Left cardiac atrium (tissue), 4 donors: ENCODE measurements at regions not wholly inside any gene's neighbourhood (a gene's known extent, or its start where the extent isn't known, plus 50 kb on each side); places are given as distances from the start of the nearest gene placed in this dataset.
"Not testable (repeated sequence)": the region's sequence is repeated elsewhere in the genome, so short reads cannot be mapped to it uniquely, and the experiment has no call there.

Experiments
- ATAC-seq, 2 donors: fragments of 200-7000 bp; cut with Tn5 transposase; one replicate each; pipeline ENCODE4 v1.9.1; 2020; ENCODE audit warnings: mild to moderate bottlenecking in 2 of 2, moderate library complexity in 2 of 2
- DNase-seq: peaks from one replicate; pipeline ENCODE4 v3.0.0-alpha.2; 2020
- intact Hi-C, 2 donors: fragments of 100-400 bp; cut with DNase I; formaldehyde crosslinking; loops; one replicate each; pipeline versions ENCODE4 v1.14.1 to v1.15.1; 2022 to 2023
- donor health status: DM: no; HTN: yes; CAD: no.
- donor health status: DM: no; HTN: yes; CAD: no; lungs with severe emphysema.
- donor health status: DM: yes; HTN: yes; CAD: no.
- donor health status: Dilated cardiomyopathy.

DNA sequence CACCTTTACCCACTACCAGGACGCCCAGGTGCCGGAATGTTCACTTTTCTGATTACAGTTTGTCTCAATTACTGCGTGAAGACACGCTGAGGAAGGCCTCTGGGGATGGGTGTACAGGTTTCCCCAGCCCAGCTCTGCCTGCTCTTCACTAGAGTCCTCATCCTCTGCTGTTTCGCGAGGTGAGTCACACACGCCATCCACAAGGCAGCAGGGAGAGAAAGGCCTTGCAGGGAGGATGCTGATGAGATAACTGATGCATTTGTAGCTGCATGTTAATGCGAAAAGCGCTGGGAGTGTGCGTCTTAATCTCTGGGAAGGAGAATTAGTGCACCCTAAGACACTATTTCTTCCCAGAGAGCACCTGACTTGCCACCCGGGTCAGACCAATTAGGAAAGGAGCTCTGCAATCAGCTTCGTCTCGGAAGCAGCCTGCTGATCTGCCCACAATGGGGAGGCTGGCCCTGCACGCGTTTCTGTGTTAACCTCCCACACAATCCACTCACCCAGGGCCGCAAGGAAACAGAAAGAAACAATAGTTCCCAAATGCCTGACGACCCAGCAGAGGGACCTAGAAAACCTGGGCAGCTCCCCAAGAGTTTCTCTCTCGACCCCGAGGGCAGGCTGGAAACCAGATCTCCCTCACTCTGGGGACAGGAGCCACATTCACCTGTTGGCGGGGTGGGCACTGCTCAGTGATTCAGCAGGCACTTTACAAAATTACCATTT, 578.7 kb downstream of the GLRX3 start:
- intact Hi-C loops = no loop called here
- DNase-seq = no peak
- ATAC-seq = no peak

GRCh38 chr10:130715686-130716670, 579.8 kb downstream of the GLRX3 start:
- DNase-seq = no peak
- no peak for ATAC-seq
- intact Hi-C loops = no loop called here

DNA sequence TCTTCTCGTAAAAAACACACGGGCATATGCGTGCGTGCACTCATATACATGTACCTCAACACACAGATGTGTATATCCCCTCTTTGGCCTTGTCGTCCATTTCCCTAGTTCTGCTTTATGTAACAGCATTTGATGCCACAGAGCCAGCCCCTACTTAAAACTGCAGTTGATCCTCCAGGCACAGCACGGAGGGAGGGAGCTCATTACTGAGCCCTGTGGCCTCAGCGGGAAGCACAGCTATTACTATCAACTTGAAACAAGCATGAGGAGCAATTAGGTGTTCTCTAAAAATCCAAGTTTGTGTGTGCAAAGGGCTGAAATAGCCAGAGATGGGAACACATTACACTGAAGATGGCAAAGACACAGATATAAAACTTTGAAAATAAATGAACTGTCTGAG, 580.9 kb downstream of the GLRX3 start:
- intact Hi-C loops = no loop called here
- DNase-seq = no peak

GRCh38 chr10:130718744-130719447, 582.7 kb downstream of the GLRX3 start:
- intact Hi-C loops, ATAC-seq, DNase-seq: not testable (repeated sequence)

More for the DNA sequence above, 580.9 kb downstream of the GLRX3 start:
- no peak for ATAC-seq

DNA sequence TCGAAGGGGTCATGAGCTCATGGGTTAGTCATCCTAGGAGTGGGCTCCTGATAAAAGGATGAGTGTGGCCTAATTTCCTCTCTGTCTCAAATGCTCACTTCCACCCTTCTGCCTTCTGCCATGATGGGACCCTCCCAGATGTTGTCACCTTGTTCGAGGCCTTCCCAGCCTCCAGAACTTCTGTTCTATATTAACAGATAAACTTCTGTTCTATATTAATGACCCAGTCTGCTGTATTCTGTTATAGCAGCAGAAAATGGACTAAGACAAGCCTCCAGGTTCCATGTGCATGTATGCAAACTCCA, 583.2 kb downstream of the GLRX3 start:
- intact Hi-C loops = no loop called here
- ATAC-seq (no peak), DNase-seq (no peak)

- intact Hi-C loops = no loop called here
- no peak for ATAC-seq
- DNase-seq = no peak
These were observed 584.0 kb downstream of the GLRX3 start for GRCh38 chr10:130720235-130720634.

DNA sequence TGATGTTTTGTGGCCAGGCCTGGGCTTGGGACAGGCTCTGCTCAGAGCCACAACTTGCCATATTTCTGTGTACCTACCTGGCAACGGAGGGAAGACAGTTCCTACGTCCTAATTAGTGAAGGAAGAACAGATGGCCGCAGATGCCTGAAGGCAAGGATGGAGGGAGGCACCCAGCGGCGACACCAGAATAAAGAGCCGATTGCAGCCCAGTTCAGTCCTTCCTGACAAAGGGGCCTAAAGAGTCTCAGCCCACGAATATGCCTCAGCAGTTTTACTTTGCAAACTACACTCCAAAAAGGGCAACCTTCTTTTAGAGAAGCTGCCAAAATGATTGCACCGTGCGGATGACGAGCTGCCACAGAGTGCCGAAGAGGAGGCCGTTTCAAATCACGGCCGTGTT, 585.8 kb downstream of the GLRX3 start:
- DNase-seq (no peak), ATAC-seq (no peak)
- intact Hi-C loops = no loop called here

GRCh38 chr10:130723704-130724103, 587.5 kb downstream of the GLRX3 start:
- no peak for DNase-seq
- intact Hi-C loops = no loop called here
- ATAC-seq = no peak

DNA sequence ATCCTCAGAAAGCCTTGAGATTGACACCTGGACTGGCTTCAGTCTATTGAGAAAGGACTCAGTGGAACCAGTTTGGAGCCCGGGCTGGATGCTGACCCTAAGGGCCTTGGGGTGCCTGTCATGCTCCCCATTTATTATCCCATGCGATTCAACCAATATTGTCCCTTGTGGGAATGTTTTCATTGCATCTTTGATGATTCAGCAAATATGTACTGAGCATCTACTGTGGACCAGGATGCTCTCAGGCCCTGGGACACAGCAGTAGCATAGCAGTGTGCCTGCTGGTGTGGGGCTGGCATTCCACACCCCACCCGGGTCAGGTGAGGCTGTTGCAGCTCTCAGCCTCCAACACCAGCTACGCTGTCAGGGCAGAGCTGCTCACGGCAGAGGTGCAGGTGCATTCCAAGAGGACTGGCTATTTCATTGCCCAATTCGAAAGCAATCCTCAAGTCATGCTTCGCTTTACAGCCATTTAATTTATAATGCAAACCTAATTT, 586.0 kb downstream of the TCERG1L start:
- DNase-seq (no peak), ATAC-seq (no peak)
- intact Hi-C loops = no loop called here

- no peak for DNase-seq
These were observed 584.4 kb downstream of the TCERG1L start for GRCh38 chr10:130726996-130727725.

GRCh38 chr10:130727766-130728490, 583.6 kb downstream of the TCERG1L start:
- DNase-seq (no peak), ATAC-seq (no peak)
- intact Hi-C loops = no loop called here

More at GRCh38 chr10:130726996-130727725, 584.4 kb downstream of the TCERG1L start:
- intact Hi-C loops = no loop called here
- no peak for ATAC-seq

DNA sequence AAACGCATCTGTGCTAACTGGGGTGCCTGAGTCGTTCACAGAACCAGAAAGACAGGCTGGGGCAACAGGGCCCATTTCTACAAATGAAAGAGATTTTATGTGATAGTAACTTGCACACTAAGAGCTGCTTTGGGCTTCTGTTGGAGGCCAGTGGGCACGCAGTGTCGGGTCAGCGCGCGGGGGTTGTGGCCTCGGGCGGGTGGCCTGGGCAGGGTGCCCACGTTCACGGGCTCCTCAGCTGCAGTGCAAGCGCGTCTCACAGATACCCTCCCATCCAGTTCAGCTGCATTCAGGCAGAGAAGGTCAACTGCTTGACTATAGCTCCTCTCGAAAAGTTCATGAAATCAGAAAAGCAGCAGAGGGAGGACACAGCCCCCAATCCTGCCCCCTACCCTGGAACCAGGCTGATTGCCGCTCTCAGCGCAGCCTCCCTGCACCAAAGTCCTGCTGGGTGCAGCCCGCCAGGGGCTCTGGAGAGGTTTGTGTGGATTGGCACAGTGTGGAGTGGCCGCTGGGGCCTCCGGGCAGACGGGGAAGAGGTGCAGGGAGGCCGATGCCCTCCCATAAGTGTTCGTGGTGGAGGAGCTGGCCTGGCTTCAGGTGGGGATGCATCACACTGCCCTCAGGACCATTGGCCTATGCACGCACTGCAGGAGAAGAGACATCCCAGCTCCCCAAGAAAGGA, 582.8 kb downstream of the TCERG1L start:
- intact Hi-C loops = no loop called here
- ATAC-seq (no peak), DNase-seq (no peak)

GRCh38 chr10:130729876-130730275, 581.6 kb downstream of the TCERG1L start:
- intact Hi-C loops = no loop called here
- ATAC-seq (no peak), DNase-seq (no peak)

- intact Hi-C loops = no loop called here
- ATAC-seq (no peak), DNase-seq (no peak)
These were observed 574.3 kb downstream of the TCERG1L start for GRCh38 chr10:130737186-130737585.

- no peak for DNase-seq
- ATAC-seq = no peak
- intact Hi-C loops = no loop called here
These were observed 573.9 kb downstream of the TCERG1L start for GRCh38 chr10:130737621-130738020.

DNA sequence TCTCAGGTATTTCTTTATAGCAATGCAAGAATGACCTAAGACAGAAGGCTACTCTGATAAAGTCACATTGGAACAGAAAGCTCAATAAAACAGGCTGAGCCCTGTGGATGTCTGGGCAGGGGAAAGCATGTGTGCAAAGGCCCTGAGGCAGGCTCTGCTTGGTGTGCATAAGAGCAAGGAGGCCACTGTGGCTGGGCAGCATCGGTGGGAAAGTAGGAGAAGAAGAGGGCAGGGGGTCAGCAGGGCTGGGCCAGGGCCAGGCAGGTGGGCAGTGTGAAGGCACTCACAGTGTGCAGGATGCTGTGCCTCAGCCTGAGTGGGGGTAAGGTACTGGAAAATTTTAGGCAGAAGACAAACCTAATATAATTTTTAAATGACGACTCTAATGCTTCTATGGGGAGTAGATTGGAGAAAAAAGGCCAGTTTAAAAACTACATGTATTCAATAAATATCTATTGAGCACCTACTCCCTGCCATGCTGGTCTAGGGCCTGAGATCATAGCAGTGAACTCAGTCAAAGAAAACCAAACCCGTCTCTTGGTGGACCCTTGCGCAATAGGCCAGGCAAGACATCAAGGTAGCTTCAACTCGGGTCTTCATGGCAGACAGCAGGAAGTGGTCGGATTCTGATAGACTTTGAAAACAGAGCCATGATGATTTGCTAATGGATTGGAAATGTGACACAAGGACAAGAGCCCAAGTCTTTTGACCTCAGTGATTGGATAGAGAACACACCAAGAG, 572.3 kb downstream of the TCERG1L start:
- no peak for ATAC-seq

GRCh38 chr10:130739757-130740145, 571.8 kb downstream of the TCERG1L start:
- intact Hi-C loops = no loop called here
- DNase-seq (no peak), ATAC-seq (no peak)

More for the DNA sequence above, 572.3 kb downstream of the TCERG1L start:
- intact Hi-C loops = no loop called here
- DNase-seq = no peak
